CD14-positive monocyte (primary cell): ENCODE measurements at regions not wholly inside any gene's neighbourhood (a gene's known extent, or its start where the extent isn't known, plus 50 kb on each side); places are given as distances from the start of the nearest gene placed in this dataset.

ENCODE experiments used
- DNase-seq, 3 donors: peaks; one replicate each; pipeline ENCODE4 v3.0.0-alpha.2; 2011 to 2022
- H2AFZ ChIP-seq: 2 replicates; pipeline ENCODE4 v1.6.0; 2012; ENCODE audit warnings: mild to moderate bottlenecking, low read depth, low read length, inconsistent platforms; ENCODE audit not compliant: insufficient read depth, poor library complexity, severe bottlenecking
- H3K27ac ChIP-seq, 2 donors: 1 replicate in 1 of 2; 2 replicates in 1 of 2; pipeline ENCODE4 v1.5.1; 2012 to 2013; ENCODE audit warnings: low read length in 2 of 2, control low read depth in 1 of 2, inconsistent platforms in 1 of 2, low read depth in 1 of 2, mild to moderate bottlenecking in 1 of 2
- H3K27me3 ChIP-seq, 2 donors: one replicate each; pipeline versions ENCODE4 v1.6.0 to v1.6.1; 2011 to 2013; ENCODE audit warnings: low read length in 2 of 2; ENCODE audit not compliant: control insufficient read depth in 2 of 2, insufficient read depth in 2 of 2
- H3K36me3 ChIP-seq, 2 donors: replicated peaks in 1 of 2; 1 replicate in 1 of 2; 2 replicates in 1 of 2; pipeline versions ENCODE4 v1.5.1 to v1.6.1; 2012 to 2013; ENCODE audit warnings: low read length in 2 of 2, control low read depth in 1 of 2, inconsistent platforms in 1 of 2, mild to moderate bottlenecking in 1 of 2; ENCODE audit not compliant: insufficient read depth in 2 of 2, control insufficient read depth in 1 of 2
- H3K4me1 ChIP-seq, 2 donors: 1 replicate in 1 of 2; 2 replicates in 1 of 2; pipeline versions ENCODE4 v1.5.1 to v1.6.1; 2012 to 2013; ENCODE audit warnings: low read length in 2 of 2, control low read depth in 1 of 2, inconsistent platforms in 1 of 2, mild to moderate bottlenecking in 1 of 2, moderate library complexity in 1 of 2; ENCODE audit not compliant: insufficient read depth in 2 of 2, control insufficient read depth in 1 of 2
- H3K4me2 ChIP-seq: replicated peaks from 2 replicates; pipeline ENCODE3; 2012; ENCODE audit warnings: low read length, moderate library complexity, mild to moderate bottlenecking; ENCODE audit not compliant: poor library complexity, severe bottlenecking; ENCODE audit errors: extremely low read depth
- H3K4me3 ChIP-seq, 3 experiments: fragments of 200-600 bp in 1 of 3; sonication (generic) in 1 of 3; replicated peaks in 1 of 3; 1 replicate in 2 of 3; 2 replicates in 1 of 3; pipeline ENCODE4 v1.5.1; 2011 to 2013; ENCODE audit warnings: low read length in 3 of 3, mild to moderate bottlenecking in 3 of 3, control low read depth in 2 of 3, low read depth in 2 of 3, inconsistent platforms in 1 of 3, moderate library complexity in 1 of 3
- H3K79me2 ChIP-seq: 2 replicates; pipeline ENCODE4 v1.6.0; 2012; ENCODE audit warnings: mild to moderate bottlenecking, control low read depth, inconsistent platforms, low read length, moderate library complexity; ENCODE audit not compliant: insufficient read depth
- H3K9ac ChIP-seq: 2 replicates; pipeline ENCODE4 v1.6.0; 2017; ENCODE audit warnings: low read length, mild to moderate bottlenecking; ENCODE audit not compliant: insufficient read depth, poor library complexity, severe bottlenecking
- H3K9me3 ChIP-seq, 2 donors: replicated peaks in 1 of 2; 1 replicate in 1 of 2; 2 replicates in 1 of 2; pipeline versions ENCODE4 v1.5.1 to v1.6.1; 2012 to 2013; ENCODE audit warnings: low read length in 2 of 2, control low read depth in 1 of 2; ENCODE audit not compliant: control insufficient read depth in 1 of 2, insufficient read depth in 1 of 2
- H4K20me1 ChIP-seq: 2 replicates; pipeline ENCODE4 v1.6.0; 2012; ENCODE audit warnings: mild to moderate bottlenecking, low read length, control low read depth, moderate library complexity; ENCODE audit not compliant: insufficient read depth
- H3K27ac Mint-ChIP-seq, 7 donors: one replicate each; pipeline ENCODE4 v1.8.0; 2020; ENCODE audit warnings: mild to moderate bottlenecking in 7 of 7, mixed read lengths in 7 of 7, moderate library complexity in 6 of 7, inconsistent platforms in 2 of 7
- H3K27me3 Mint-ChIP-seq, 3 donors: one replicate each; pipeline ENCODE4 v1.8.0; 2021 to 2022; ENCODE audit warnings: low read depth in 3 of 3, mild to moderate bottlenecking in 3 of 3, mixed read lengths in 3 of 3, moderate library complexity in 3 of 3, inconsistent platforms in 1 of 3
- H3K36me3 Mint-ChIP-seq, 2 donors: one replicate each; pipeline ENCODE4 v1.8.0; 2020; ENCODE audit warnings: mixed read lengths in 2 of 2, inconsistent platforms in 1 of 2, mild to moderate bottlenecking in 1 of 2
- H3K4me1 Mint-ChIP-seq: one replicate; pipeline ENCODE4 v1.8.0; 2020; ENCODE audit warnings: mild to moderate bottlenecking, mixed read lengths
- H3K4me3 Mint-ChIP-seq, 2 donors: one replicate each; pipeline ENCODE4 v1.8.0; 2020; ENCODE audit warnings: mild to moderate bottlenecking in 2 of 2, mixed read lengths in 2 of 2, moderate library complexity in 1 of 2
- H3K9me3 Mint-ChIP-seq, 7 donors: one replicate each; pipeline ENCODE4 v1.8.0; 2020 to 2022; ENCODE audit warnings: mixed read lengths in 7 of 7, mild to moderate bottlenecking in 6 of 7, moderate library complexity in 6 of 7, inconsistent platforms in 2 of 7
- WGBS: methylation state at CpG from one replicate; pipeline ENCODE4 v1.1.5; 2013; ENCODE audit warnings: missing lambda C conversion rate; ENCODE audit not compliant: insufficient coverage; 5-methylcytosine and 5-hydroxymethylcytosine counted together
- intact Hi-C, 2 donors: fragments of 100-400 bp; cut with micrococcal nuclease; formaldehyde crosslinking; loops; one replicate each; pipeline versions ENCODE4 v1.15.0 to v1.15.1; 2023
- TF ChIP-seq, protein P1 (sequence below): fragments of 200-600 bp; IDR thresholded peaks from one replicate; pipeline ENCODE4 v1.8.0; 2022; ENCODE audit warnings: antibody characterized with exemption, mild to moderate bottlenecking

DNA sequence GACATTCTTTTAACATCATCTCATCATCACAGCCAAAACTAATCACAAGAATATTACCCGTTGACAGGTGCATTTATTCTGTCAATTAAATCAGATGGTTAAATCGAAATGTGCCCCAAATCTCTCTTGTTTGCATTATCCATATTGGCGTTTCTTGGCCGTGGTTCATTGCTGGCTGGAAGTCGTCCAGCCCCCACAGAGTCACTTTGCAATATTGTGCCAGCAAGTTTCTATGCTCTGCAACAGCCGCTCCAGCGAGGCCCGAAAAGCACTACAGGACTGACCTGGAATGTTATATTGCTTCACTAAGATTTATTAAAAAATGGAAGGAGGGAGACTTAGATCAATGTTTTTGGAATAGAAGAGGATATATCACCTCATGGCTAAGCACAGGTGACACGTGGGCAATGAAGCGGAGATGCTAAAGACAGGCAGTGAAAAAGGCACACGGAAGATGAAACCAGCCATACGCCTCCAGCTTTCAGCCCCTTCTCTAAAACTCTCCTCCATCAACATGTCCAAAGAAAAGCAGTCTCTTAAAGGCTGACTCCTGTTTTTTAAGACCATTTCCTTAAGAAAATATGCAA lies 176.8 kb upstream of the VRK2 start:
- no peaks in the 10 kb centered on the region for H4K20me1 ChIP-seq
- peaks cover 0 to 1% (median 0%) of the 10 kb centered on the region in 3 donors for H3K27me3 Mint-ChIP-seq
- intact Hi-C loops = no loop called here
- no peaks in the 10 kb centered on the region for H3K9me3 ChIP-seq
- no peak overlapping the region for H2AFZ ChIP-seq
- no peaks in the 10 kb centered on the region for H3K4me1 ChIP-seq
- no peak overlapping the region for H3K9ac ChIP-seq
- H3K4me2 ChIP-seq = no peak overlapping the region
- no peaks in the 10 kb centered on the region for H3K36me3 Mint-ChIP-seq
- no peak overlapping the region for H3K27ac Mint-ChIP-seq
- H3K79me2 ChIP-seq = no peaks in the 10 kb centered on the region
- H3K27ac ChIP-seq = no peak overlapping the region
- H3K4me3 ChIP-seq = no peak overlapping the region
- no peaks in the 10 kb centered on the region for H3K4me1 Mint-ChIP-seq
- H3K4me3 Mint-ChIP-seq = no peak overlapping the region
- H3K27me3 ChIP-seq = no peaks in the 10 kb centered on the region
- 97% methylated on average over 7 of the region's 12 CpGs for WGBS
- peaks cover 0 to 2% (median 2%) of the 10 kb centered on the region in 7 donors for H3K9me3 Mint-ChIP-seq
- no peaks in the 10 kb centered on the region for H3K36me3 ChIP-seq
- DNase-seq = no peak
- TF ChIP-seq, protein P1, sequence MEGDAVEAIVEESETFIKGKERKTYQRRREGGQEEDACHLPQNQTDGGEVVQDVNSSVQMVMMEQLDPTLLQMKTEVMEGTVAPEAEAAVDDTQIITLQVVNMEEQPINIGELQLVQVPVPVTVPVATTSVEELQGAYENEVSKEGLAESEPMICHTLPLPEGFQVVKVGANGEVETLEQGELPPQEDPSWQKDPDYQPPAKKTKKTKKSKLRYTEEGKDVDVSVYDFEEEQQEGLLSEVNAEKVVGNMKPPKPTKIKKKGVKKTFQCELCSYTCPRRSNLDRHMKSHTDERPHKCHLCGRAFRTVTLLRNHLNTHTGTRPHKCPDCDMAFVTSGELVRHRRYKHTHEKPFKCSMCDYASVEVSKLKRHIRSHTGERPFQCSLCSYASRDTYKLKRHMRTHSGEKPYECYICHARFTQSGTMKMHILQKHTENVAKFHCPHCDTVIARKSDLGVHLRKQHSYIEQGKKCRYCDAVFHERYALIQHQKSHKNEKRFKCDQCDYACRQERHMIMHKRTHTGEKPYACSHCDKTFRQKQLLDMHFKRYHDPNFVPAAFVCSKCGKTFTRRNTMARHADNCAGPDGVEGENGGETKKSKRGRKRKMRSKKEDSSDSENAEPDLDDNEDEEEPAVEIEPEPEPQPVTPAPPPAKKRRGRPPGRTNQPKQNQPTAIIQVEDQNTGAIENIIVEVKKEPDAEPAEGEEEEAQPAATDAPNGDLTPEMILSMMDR = no peak

DNA sequence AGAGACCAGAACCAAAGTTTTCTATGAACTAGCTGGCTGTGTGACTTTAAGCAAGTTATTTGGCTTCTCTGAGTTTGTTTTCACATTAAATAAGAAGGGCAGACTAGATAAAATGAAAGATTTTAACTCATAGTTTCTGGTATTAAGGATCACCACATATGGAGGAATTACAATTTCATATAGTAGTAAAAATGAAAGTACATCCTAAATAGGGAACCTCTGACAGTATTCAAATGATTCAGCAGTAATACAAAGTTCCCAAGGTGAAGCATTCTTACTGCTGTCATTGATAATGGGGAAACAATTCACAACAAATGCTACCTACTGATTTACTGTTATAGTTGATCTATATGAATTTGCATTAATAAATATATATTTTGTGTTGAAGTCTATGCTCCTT lies 170.3 kb upstream of the VRK2 start:
- peaks cover 3% of the 10 kb centered on the region for H3K4me1 Mint-ChIP-seq
- H3K9me3 ChIP-seq = no peaks in the 10 kb centered on the region
- no peak overlapping the region for H3K4me3 Mint-ChIP-seq
- no peaks in the 10 kb centered on the region for H3K27me3 ChIP-seq
- no peak overlapping the region for H3K4me3 ChIP-seq
- H2AFZ ChIP-seq = no peak overlapping the region
- no peaks in the 10 kb centered on the region for H3K4me1 ChIP-seq
- peak in 1 of 3 donors; percentile 39 for DNase-seq
- H3K36me3 Mint-ChIP-seq = no peaks in the 10 kb centered on the region
- H3K9ac ChIP-seq = no peak overlapping the region
- no peaks in the 10 kb centered on the region for H3K36me3 ChIP-seq
- peak overlapping the region in 1 of 2 donors; percentile 18 for H3K27ac ChIP-seq
- peaks cover 0 to 4% (median 0%) of the 10 kb centered on the region in 7 donors for H3K9me3 Mint-ChIP-seq
- H3K4me2 ChIP-seq = no peak overlapping the region
- intact Hi-C loops = no loop called here
- no peaks in the 10 kb centered on the region for H4K20me1 ChIP-seq
- peak overlapping the region in 2 of 7 donors; percentile 5 to 40 for H3K27ac Mint-ChIP-seq
- no peaks in the 10 kb centered on the region for H3K79me2 ChIP-seq
- TF ChIP-seq, protein P1 = no peak
- peaks cover 0 to 1% (median 0%) of the 10 kb centered on the region in 3 donors for H3K27me3 Mint-ChIP-seq
